Natural killer cell (primary cell): ENCODE measurements at regions not wholly inside any gene's neighbourhood (a gene's known extent, or its start where the extent isn't known, plus 50 kb on each side); places are given as distances from the start of the nearest gene placed in this dataset.

Experiments used
- ATAC-seq, 3 donors: fragments of 150-1000 bp in 2 of 3; fragments of 200-7000 bp in 1 of 3; cut with Tn5 transposase; 1 replicate in 1 of 3; 2 replicates in 2 of 3; pipeline ENCODE4 v1.10.0; 2021; ENCODE audit warnings: mild to moderate bottlenecking in 2 of 3, moderate library complexity in 2 of 3
- DNase-seq, 2 donors: peaks; one replicate each; pipeline versions ENCODE4 v3.0.0 to v3.0.0-alpha.2; 2013 to 2021; ENCODE audit warnings: mixed read lengths in 1 of 2
- H3K27ac ChIP-seq: one replicate; pipeline ENCODE4 v1.5.1; 2013; ENCODE audit warnings: mild to moderate bottlenecking, low read length
- H3K27me3 ChIP-seq: one replicate; pipeline ENCODE4 v1.6.1; 2013; ENCODE audit warnings: low read length; ENCODE audit not compliant: control insufficient read depth, insufficient read depth
- H3K36me3 ChIP-seq: one replicate; pipeline ENCODE4 v1.6.1; 2013; ENCODE audit warnings: low read length; ENCODE audit not compliant: control insufficient read depth, insufficient read depth
- H3K4me1 ChIP-seq: one replicate; pipeline ENCODE4 v1.6.1; 2013; ENCODE audit warnings: low read length; ENCODE audit not compliant: control insufficient read depth, insufficient read depth
- H3K4me3 ChIP-seq: one replicate; pipeline ENCODE4 v1.5.1; 2013; ENCODE audit warnings: low read length
- H3K9me3 ChIP-seq: one replicate; pipeline ENCODE4 v1.6.1; 2013; ENCODE audit warnings: low read length; ENCODE audit not compliant: control insufficient read depth, insufficient read depth
- H3K27ac Mint-ChIP-seq, 2 donors: one replicate each; pipeline ENCODE4 v1.8.0; 2022; ENCODE audit warnings: mild to moderate bottlenecking in 2 of 2, mixed read lengths in 2 of 2, moderate library complexity in 1 of 2
- H3K27me3 Mint-ChIP-seq, 2 donors: one replicate each; pipeline ENCODE4 v1.8.0; 2022; ENCODE audit warnings: low read depth in 2 of 2, mixed read lengths in 2 of 2
- H3K36me3 Mint-ChIP-seq: one replicate; pipeline ENCODE4 v1.8.0; 2022; ENCODE audit warnings: mixed read lengths
- H3K4me1 Mint-ChIP-seq, 2 donors: one replicate each; pipeline ENCODE4 v1.8.0; 2022; ENCODE audit warnings: mixed read lengths in 2 of 2
- H3K4me3 Mint-ChIP-seq: one replicate; pipeline ENCODE4 v1.8.0; 2022; ENCODE audit warnings: mild to moderate bottlenecking, moderate library complexity, mixed read lengths
- H3K9me3 Mint-ChIP-seq, 2 donors: one replicate each; pipeline ENCODE4 v1.8.0; 2022; ENCODE audit warnings: mixed read lengths in 2 of 2
- WGBS: methylation state at CpG from one replicate; pipeline ENCODE4 v1.1.7; 2013; ENCODE audit warnings: missing lambda C conversion rate; ENCODE audit not compliant: insufficient coverage; 5-methylcytosine and 5-hydroxymethylcytosine counted together
- intact Hi-C: fragments of 100-400 bp; cut with micrococcal nuclease; formaldehyde crosslinking; loops from one replicate; pipeline ENCODE4 v1.14.2; 2022
- TF ChIP-seq, protein P1 (sequence below): fragments of 200-600 bp; IDR thresholded peaks from one replicate; pipeline ENCODE4 v1.8.0; 2022; ENCODE audit warnings: antibody characterized with exemption

DNA sequence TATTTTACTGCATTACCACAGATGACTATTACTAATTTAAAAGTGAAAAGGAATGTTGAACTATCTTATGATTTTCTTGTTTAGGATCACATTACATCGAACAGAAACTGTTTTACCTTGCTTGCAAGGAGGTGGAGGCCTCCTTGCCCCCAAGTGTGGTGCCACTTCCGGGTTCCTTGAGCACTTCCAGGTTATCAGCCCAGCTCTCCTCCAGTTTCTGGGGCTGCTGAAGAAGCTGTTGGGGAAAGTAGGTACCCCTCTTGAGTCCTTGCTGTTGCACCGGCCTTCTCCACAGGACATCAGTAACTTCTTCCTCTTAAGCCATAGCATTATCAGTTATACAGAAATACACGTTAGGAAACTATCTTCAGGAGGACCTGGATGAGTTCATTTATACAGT, 278.2 kb downstream of the DMRT2 start:
- Mint-ChIP-seq H3K36me3 (no peaks in the 10 kb centered on the region), H3K27ac (no peak overlapping the region), H3K4me3 (no peak overlapping the region), H3K4me1 (no peaks in the 10 kb centered on the region), H3K27me3 (peaks cover 0 to 4% of the 10 kb centered on the region in 2 donors), H3K9me3 (no peaks in the 10 kb centered on the region)
- Histone ChIP-seq H3K4me1 (no peaks in the 10 kb centered on the region), H3K27me3 (no peaks in the 10 kb centered on the region), H3K4me3 (no peak overlapping the region), H3K36me3 (no peaks in the 10 kb centered on the region), H3K27ac (no peak overlapping the region), H3K9me3 (no peaks in the 10 kb centered on the region)
- DNase-seq: no peak
- 84% methylated on average over 4 of the region's 4 CpGs for WGBS
- intact Hi-C loops: no loop called here
- ATAC-seq: no peak
- TF ChIP-seq, protein P1, sequence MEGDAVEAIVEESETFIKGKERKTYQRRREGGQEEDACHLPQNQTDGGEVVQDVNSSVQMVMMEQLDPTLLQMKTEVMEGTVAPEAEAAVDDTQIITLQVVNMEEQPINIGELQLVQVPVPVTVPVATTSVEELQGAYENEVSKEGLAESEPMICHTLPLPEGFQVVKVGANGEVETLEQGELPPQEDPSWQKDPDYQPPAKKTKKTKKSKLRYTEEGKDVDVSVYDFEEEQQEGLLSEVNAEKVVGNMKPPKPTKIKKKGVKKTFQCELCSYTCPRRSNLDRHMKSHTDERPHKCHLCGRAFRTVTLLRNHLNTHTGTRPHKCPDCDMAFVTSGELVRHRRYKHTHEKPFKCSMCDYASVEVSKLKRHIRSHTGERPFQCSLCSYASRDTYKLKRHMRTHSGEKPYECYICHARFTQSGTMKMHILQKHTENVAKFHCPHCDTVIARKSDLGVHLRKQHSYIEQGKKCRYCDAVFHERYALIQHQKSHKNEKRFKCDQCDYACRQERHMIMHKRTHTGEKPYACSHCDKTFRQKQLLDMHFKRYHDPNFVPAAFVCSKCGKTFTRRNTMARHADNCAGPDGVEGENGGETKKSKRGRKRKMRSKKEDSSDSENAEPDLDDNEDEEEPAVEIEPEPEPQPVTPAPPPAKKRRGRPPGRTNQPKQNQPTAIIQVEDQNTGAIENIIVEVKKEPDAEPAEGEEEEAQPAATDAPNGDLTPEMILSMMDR: no peak

GRCh38 chr9:1331546-1332038, 281.4 kb downstream of the DMRT2 start:
- no peaks in the 10 kb centered on the region for H3K36me3 Mint-ChIP-seq
- Histone ChIP-seq H3K27ac (no peak overlapping the region), H3K27me3 (no peaks in the 10 kb centered on the region), H3K36me3 (no peaks in the 10 kb centered on the region), H3K4me3 (no peak overlapping the region), H3K4me1 (no peaks in the 10 kb centered on the region), H3K9me3 (no peaks in the 10 kb centered on the region)
- TF ChIP-seq, protein P1: no peak
- H3K9me3 Mint-ChIP-seq: no peaks in the 10 kb centered on the region
- intact Hi-C loops: no loop called here
- DNase-seq (no peak), ATAC-seq (no peak)
- no peaks in the 10 kb centered on the region for H3K4me1 Mint-ChIP-seq
- no peak overlapping the region for H3K4me3 Mint-ChIP-seq
- no peak overlapping the region for H3K27ac Mint-ChIP-seq
- peaks cover 0 to 4% of the 10 kb centered on the region in 2 donors for H3K27me3 Mint-ChIP-seq

DNA sequence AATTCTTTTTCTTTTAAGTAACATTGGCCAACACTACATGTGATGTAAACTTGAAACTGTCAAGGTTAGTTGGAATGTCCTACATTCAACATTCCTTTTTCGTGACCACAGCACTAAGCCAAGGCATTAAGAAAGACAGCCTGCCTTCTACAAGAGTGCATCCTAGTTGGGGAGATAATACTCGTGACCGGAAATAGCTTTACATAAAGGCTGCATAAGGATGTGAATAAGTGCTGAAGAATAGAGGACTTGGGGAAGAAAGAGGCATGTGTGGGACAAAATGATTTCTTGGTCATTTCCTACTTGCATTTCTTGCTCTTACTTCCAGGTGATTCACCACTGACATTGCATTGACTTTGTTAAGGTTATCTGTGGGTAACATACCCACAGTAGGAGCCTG, 282.0 kb downstream of the DMRT2 start:
- Histone ChIP-seq H3K4me3 (no peak overlapping the region), H3K4me1 (no peaks in the 10 kb centered on the region), H3K27me3 (no peaks in the 10 kb centered on the region), H3K27ac (no peak overlapping the region), H3K9me3 (no peaks in the 10 kb centered on the region), H3K36me3 (no peaks in the 10 kb centered on the region)
- H3K4me1 Mint-ChIP-seq: no peaks in the 10 kb centered on the region
- no peaks in the 10 kb centered on the region for H3K36me3 Mint-ChIP-seq
- TF ChIP-seq, protein P1: no peak
- no peak overlapping the region for H3K4me3 Mint-ChIP-seq
- no peak for ATAC-seq
- no peak for DNase-seq
- no peak overlapping the region for H3K27ac Mint-ChIP-seq
- H3K9me3 Mint-ChIP-seq: no peaks in the 10 kb centered on the region
- WGBS: 67% methylated on average over 3 of the region's 3 CpGs
- H3K27me3 Mint-ChIP-seq: peaks cover 0 to 4% of the 10 kb centered on the region in 2 donors
- intact Hi-C loops: no loop called here

DNA sequence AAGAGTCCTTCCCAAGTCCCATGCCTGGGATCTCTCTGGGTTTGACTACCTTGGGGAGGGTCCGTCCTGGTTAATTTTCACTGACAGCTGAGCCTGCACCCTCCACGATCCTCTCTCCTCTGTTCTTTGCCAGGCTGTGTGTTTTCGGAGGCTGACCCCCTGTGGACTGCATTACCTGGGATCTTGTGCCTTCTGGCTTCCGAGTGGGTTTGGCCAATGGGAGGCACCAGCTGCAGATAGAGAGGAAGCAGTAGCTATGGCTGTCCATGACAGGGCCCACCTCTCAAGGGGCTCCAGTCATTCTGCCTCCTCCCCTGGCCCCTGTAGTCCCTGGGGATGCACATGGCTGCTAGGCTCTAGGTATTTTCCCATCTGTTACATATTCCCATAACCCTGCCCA, 285.0 kb downstream of the DMRT2 start:
- TF ChIP-seq, protein P1: no peak
- no peaks in the 10 kb centered on the region for H3K36me3 Mint-ChIP-seq
- H3K27me3 Mint-ChIP-seq: no peaks in the 10 kb centered on the region
- H3K27ac Mint-ChIP-seq: no peak overlapping the region
- H3K4me1 Mint-ChIP-seq: no peaks in the 10 kb centered on the region
- Histone ChIP-seq H3K36me3 (no peaks in the 10 kb centered on the region), H3K27me3 (no peaks in the 10 kb centered on the region), H3K4me3 (no peak overlapping the region), H3K9me3 (no peaks in the 10 kb centered on the region), H3K27ac (no peak overlapping the region), H3K4me1 (no peaks in the 10 kb centered on the region)
- H3K4me3 Mint-ChIP-seq: no peak overlapping the region
- ATAC-seq (no peak), DNase-seq (no peak)
- intact Hi-C loops: no loop called here
- no peaks in the 10 kb centered on the region for H3K9me3 Mint-ChIP-seq
- WGBS: 81% methylated on average over 4 of the region's 4 CpGs
